Neural cell (in vitro differentiated cells): ENCODE measurements at regions not wholly inside any gene's neighbourhood (a gene's known extent, or its start where the extent isn't known, plus 50 kb on each side); places are given as distances from the start of the nearest gene placed in this dataset.

Source experiments
- H2AFZ ChIP-seq: fragments of 200-600, 300-800 bp; sonication (generic), shearing (Covaris generic); 2 replicates; pipeline ENCODE4 v1.6.0; 2014; ENCODE audit warnings: low read depth, mild to moderate bottlenecking, antibody characterized with exemption, low read length, moderate library complexity
- H3F3A ChIP-seq: fragments of 200-600 bp; shearing (Covaris generic); 2 replicates; pipeline ENCODE4 v1.6.1; 2016; ENCODE audit warnings: mild to moderate bottlenecking, moderate library complexity, mixed read lengths, antibody characterized with exemption, low read length; ENCODE audit not compliant: insufficient read depth, poor library complexity, severe bottlenecking
- H3K27ac ChIP-seq: fragments of 200-600, 300-800 bp; sonication (generic), shearing (Covaris generic); 2 replicates; pipeline ENCODE4 v1.5.1; 2014; ENCODE audit warnings: mild to moderate bottlenecking, low read length, moderate library complexity
- H3K27me3 ChIP-seq: fragments of 300-800, 200-600 bp; sonication (generic), shearing (Covaris generic); 2 replicates; pipeline ENCODE4 v1.6.0; 2014; ENCODE audit warnings: mild to moderate bottlenecking, low read depth, low read length, moderate library complexity; ENCODE audit not compliant: insufficient read depth
- H3K36me3 ChIP-seq: fragments of 300-800, 200-600 bp; sonication (generic), shearing (Covaris generic); 2 replicates; pipeline ENCODE4 v1.5.1; 2014; ENCODE audit warnings: mild to moderate bottlenecking, antibody characterized with exemption, low read length, moderate library complexity; ENCODE audit not compliant: insufficient read depth
- H3K4me2 ChIP-seq: fragments of 300-800, 200-600 bp; sonication (generic), shearing (Covaris generic); 2 replicates; pipeline ENCODE4 v1.6.0; 2014; ENCODE audit warnings: mild to moderate bottlenecking, low read length
- H3K4me3 ChIP-seq: fragments of 300-800, 200-600 bp; sonication (generic), shearing (Covaris generic); 2 replicates; pipeline ENCODE4 v1.5.1; 2014; ENCODE audit warnings: mild to moderate bottlenecking, low read length, moderate library complexity
- H3K79me2 ChIP-seq: fragments of 200-600 bp; shearing (Covaris generic); replicated peaks from 2 replicates; pipeline ENCODE4 v1.6.0; 2014; ENCODE audit warnings: mild to moderate bottlenecking, low read length, moderate library complexity; ENCODE audit not compliant: insufficient read depth
- H3K9ac ChIP-seq: fragments of 300-800, 200-600 bp; sonication (generic), shearing (Covaris generic); 2 replicates; pipeline ENCODE4 v1.6.1; 2016; ENCODE audit warnings: mild to moderate bottlenecking, low read length, mixed read lengths
- H3K9me2 ChIP-seq: fragments of 200-600 bp; shearing (Covaris generic); 2 replicates; pipeline ENCODE4 v1.6.1; 2016; ENCODE audit warnings: mild to moderate bottlenecking, low read length, mixed read lengths; ENCODE audit not compliant: insufficient read depth
- H3K9me3 ChIP-seq: fragments of 200-600, 300-800 bp; sonication (generic), shearing (Covaris generic); 2 replicates; pipeline ENCODE4 v1.6.1; 2016; ENCODE audit warnings: mild to moderate bottlenecking, mixed run types, low read length, moderate library complexity, mixed read lengths
- H4K20me1 ChIP-seq: fragments of 200-600 bp; shearing (Covaris generic); 2 replicates; pipeline ENCODE4 v1.6.1; 2016; ENCODE audit warnings: mild to moderate bottlenecking, mixed run types; ENCODE audit not compliant: insufficient read depth
- CTCF ChIP-seq: fragments of 450-650 bp; IDR thresholded peaks from 2 replicates; pipeline ENCODE4 v1.5.1; 2014; ENCODE audit warnings: antibody characterized with exemption, mild to moderate bottlenecking, moderate library complexity; ENCODE audit not compliant: poor library complexity, severe bottlenecking
- EP300 ChIP-seq: fragments of 450-650 bp; conservative IDR thresholded peaks from 2 replicates; pipeline ENCODE4 v1.6.1; 2014; ENCODE audit warnings: antibody characterized with exemption, mild to moderate bottlenecking, moderate library complexity; ENCODE audit not compliant: poor library complexity, severe bottlenecking
- EZH2 ChIP-seq: fragments of 200-600, 300-800 bp; shearing (Covaris generic), sonication (generic); IDR thresholded peaks from 2 replicates; pipeline ENCODE4 v1.6.1; 2014; ENCODE audit warnings: antibody characterized with exemption, low read length, borderline replicate concordance, mild to moderate bottlenecking; ENCODE audit not compliant: insufficient read depth, poor library complexity, severe bottlenecking
- MXI1 ChIP-seq: fragments of 450-650 bp; conservative IDR thresholded peaks from 2 replicates; pipeline ENCODE4 v1.6.1; 2014; ENCODE audit warnings: antibody characterized with exemption, mild to moderate bottlenecking; ENCODE audit not compliant: poor library complexity, severe bottlenecking
- POLR2AphosphoS5 ChIP-seq: IDR thresholded peaks from 2 replicates; pipeline ENCODE4 v1.6.1; 2012
- RAD21 ChIP-seq: fragments of 450-650 bp; conservative IDR thresholded peaks from 2 replicates; pipeline ENCODE4 v1.6.1; 2014; ENCODE audit warnings: antibody characterized with exemption, mild to moderate bottlenecking, moderate library complexity
- REST ChIP-seq: IDR thresholded peaks from 2 replicates; pipeline ENCODE4 v1.6.1; 2012; ENCODE audit warnings: borderline replicate concordance
- SMC3 ChIP-seq: fragments of 450-650 bp; conservative IDR thresholded peaks from 2 replicates; pipeline ENCODE4 v1.6.1; 2014; ENCODE audit warnings: antibody characterized with exemption, mild to moderate bottlenecking, moderate library complexity; ENCODE audit not compliant: poor library complexity
- TAF1 ChIP-seq: IDR thresholded peaks from 2 replicates; pipeline ENCODE4 v1.6.1; 2012; ENCODE audit warnings: low read depth

GRCh38 chr4:189293459-189293858, 647.2 kb upstream of the FRG1 start:
- no peak overlapping the region for H3K4me3 ChIP-seq
- no peaks in the 10 kb centered on the region for H3K79me2 ChIP-seq
- TF ChIP-seq POLR2AphosphoS5 = no peak
- no peak for TF ChIP-seq EZH2
- no peak for TF ChIP-seq EP300
- no peak for TF ChIP-seq TAF1
- no peak for TF ChIP-seq MXI1
- no peak for TF ChIP-seq REST
- no peak for TF ChIP-seq RAD21
- TF ChIP-seq SMC3 = no peak
- TF ChIP-seq CTCF = no peak
- no peaks in the 10 kb centered on the region for H3F3A ChIP-seq
- no peak overlapping the region for H3K27ac ChIP-seq
- H2AFZ ChIP-seq = no peak overlapping the region
- no peak overlapping the region for H3K9ac ChIP-seq
- H3K36me3 ChIP-seq = no peaks in the 10 kb centered on the region
- no peaks in the 10 kb centered on the region for H4K20me1 ChIP-seq
- H3K27me3 ChIP-seq = no peaks in the 10 kb centered on the region
- no peak overlapping the region for H3K4me2 ChIP-seq
- no peaks in the 10 kb centered on the region for H3K9me2 ChIP-seq
- H3K9me3 ChIP-seq = no peaks in the 10 kb centered on the region

- Histone ChIP-seq H3K27ac (no peak overlapping the region), H3K36me3 (no peaks in the 10 kb centered on the region), H4K20me1 (no peaks in the 10 kb centered on the region), H3K4me3 (no peak overlapping the region), H3K9ac (no peak overlapping the region), H3K4me2 (no peak overlapping the region), H2AFZ (no peak overlapping the region), H3K79me2 (no peaks in the 10 kb centered on the region), H3F3A (no peaks in the 10 kb centered on the region), H3K27me3 (no peaks in the 10 kb centered on the region), H3K9me2 (no peaks in the 10 kb centered on the region), H3K9me3 (no peaks in the 10 kb centered on the region)
- TF ChIP-seq MXI1 (no peak), SMC3 (no peak), RAD21 (no peak), EP300 (no peak), REST (no peak), EZH2 (no peak), TAF1 (no peak), CTCF (no peak), POLR2AphosphoS5 (no peak)
These were observed 646.1 kb upstream of the FRG1 start for GRCh38 chr4:189294574-189294973.
